ENCODE measurements at regions not wholly inside any gene's neighbourhood (a gene's known extent, or its start where the extent isn't known, plus 50 kb on each side); places are given as distances from the start of the nearest gene placed in this dataset.
"Not testable (repeated sequence)": the region's sequence is repeated elsewhere in the genome, so short reads cannot be mapped to it uniquely, and the experiment has no call there.

DNA sequence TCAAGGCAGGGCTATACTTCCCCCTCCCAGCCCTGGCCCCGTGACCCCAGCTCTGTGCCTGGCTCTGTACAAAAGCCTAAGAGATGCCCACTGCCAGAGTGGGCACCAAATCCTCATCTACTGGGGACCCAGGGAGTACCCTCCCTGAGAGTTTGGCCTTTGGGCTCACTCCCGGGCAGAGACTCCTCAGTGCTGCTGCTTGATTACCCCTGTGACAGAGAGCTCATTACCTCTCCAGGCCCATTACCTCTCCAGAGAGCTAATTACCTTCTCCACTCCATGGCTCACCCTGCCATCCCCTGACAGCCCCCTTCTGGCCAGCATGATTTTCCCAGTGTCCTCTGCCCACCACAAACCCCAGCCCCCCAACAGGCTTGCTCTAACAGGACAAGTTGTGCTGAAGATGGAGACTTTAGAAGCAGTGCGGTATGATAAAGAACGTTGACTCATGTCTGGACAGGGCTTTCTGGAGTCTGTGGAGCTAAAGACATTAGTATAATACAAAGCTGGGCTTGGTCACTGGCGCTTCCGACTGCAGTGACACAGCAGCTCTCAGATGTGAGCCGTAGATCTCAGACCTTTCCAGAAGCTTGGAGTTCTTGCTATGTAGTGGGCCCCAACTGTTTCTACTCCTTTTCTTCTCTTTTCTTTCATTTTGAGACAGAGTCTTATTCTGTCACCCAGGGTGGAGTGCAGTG, 111.3 kb upstream of the KCTD7 start:
- 87% methylated on average over 4 of the region's 7 CpGs for WGBS (ENCODE audit: insufficient coverage)
- H3K27me3 ChIP-seq (ENCODE audit: control insufficient read depth, insufficient read depth, low read length) = no peaks in the 10 kb centered on the region
- H3K36me3 ChIP-seq (ENCODE audit: control insufficient read depth, insufficient read depth, low read length) = no peaks in the 10 kb centered on the region
- H3K4me3 ChIP-seq (ENCODE audit: low read length) = no peak overlapping the region
- no peak overlapping the region for H3K27ac ChIP-seq (ENCODE audit: low read length)
- H3K9me3 ChIP-seq (replicated peaks; ENCODE audit: control insufficient read depth, low read depth, low read length) = no peaks in the 10 kb centered on the region
- DNase-seq = no peak
- H3K4me1 ChIP-seq (ENCODE audit: control insufficient read depth, insufficient read depth, low read length) = no peaks in the 10 kb centered on the region

DNA sequence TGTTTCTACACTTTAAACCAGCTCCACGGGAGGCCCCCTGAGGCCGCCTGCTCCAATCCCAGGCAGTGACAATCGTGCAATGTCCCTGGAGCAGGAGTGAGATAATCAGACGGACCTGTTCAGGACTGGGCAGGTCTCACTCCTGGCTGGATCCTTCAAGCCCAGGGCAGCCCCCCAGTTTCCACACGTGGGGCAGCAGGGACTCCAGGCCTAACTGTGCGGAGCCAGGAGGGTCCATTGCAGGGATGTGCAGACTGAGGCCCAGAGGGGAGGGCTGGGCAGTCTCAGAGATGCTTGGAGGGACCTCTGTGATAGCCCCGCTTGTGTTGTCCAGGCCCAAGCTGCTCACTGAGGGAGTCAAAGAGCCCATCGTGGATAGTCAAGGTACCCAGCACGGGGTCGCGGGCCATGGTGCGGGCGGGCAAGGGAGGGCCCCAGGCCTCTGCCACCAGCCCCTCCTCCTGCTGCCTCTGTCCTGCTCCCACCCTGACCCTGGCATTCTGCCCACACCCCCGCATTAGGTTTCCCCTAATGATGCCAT, 110.5 kb upstream of the KCTD7 start:
- no peaks in the 10 kb centered on the region for H3K27me3 ChIP-seq (ENCODE audit: control insufficient read depth, insufficient read depth, low read length)
- H3K36me3 ChIP-seq (ENCODE audit: control insufficient read depth, insufficient read depth, low read length) = no peaks in the 10 kb centered on the region
- H3K4me3 ChIP-seq (ENCODE audit: low read length) = no peak overlapping the region
- WGBS (ENCODE audit: insufficient coverage) = 72% methylated on average over 8 of the region's 14 CpGs
- no peaks in the 10 kb centered on the region for H3K9me3 ChIP-seq (replicated peaks; ENCODE audit: control insufficient read depth, low read depth, low read length)
- DNase-seq = no peak
- H3K4me1 ChIP-seq (ENCODE audit: control insufficient read depth, insufficient read depth, low read length) = no peaks in the 10 kb centered on the region
- no peak overlapping the region for H3K27ac ChIP-seq (ENCODE audit: low read length)

DNA sequence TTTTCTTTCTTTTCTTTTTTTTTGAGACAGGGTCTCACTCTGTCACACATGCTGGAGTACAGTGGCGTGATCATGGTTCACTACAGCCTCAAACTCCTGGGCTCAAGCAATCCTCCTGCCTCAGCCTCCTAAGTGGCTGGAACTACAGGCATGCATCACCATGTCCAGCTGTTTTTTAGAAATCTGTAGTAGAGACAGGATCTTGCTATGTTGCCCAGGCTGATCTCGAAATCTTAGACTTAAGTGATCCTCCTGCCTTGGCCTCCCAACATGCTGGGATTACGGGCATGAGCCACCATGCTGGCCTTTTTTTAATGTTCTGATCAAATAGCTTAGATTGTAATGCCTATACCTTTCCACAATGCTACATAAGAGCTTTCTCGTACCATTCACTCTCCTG, 107.0 kb upstream of the KCTD7 start:
- Histone ChIP-seq H3K4me1 (ENCODE audit: control insufficient read depth, insufficient read depth, low read length) (no peaks in the 10 kb centered on the region), H3K9me3 (replicated peaks; ENCODE audit: control insufficient read depth, low read depth, low read length) (no peaks in the 10 kb centered on the region), H3K27me3 (ENCODE audit: control insufficient read depth, insufficient read depth, low read length) (no peaks in the 10 kb centered on the region), H3K4me3 (ENCODE audit: low read length) (no peak overlapping the region), H3K36me3 (ENCODE audit: control insufficient read depth, insufficient read depth, low read length) (no peaks in the 10 kb centered on the region), H3K27ac (ENCODE audit: low read length) (no peak overlapping the region)
- no peak for DNase-seq
- 74% methylated on average over 2 of the region's 4 CpGs for WGBS (ENCODE audit: insufficient coverage)

DNA sequence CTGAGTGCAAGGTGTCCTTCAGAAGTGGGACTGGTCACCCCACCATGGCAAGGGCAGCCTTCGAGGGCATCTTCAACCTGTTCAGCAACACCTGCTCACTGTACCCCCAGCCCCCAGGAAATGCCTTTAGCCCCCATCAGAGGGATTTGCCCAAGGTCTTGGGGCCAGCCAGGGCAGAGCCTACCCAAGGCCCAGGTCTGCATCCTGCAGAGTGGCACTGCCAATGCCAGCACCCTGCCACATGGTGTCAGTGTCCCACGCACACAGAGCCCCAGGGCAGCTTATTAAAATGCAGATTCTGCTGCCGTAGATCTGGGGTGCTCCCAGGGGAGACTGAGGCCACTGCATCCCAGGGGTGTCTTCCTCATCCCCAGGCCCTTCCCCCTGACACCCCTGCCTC, 106.2 kb upstream of the KCTD7 start:
- 86% methylated on average over 2 of the region's 3 CpGs for WGBS (ENCODE audit: insufficient coverage)
- Histone ChIP-seq H3K36me3 (ENCODE audit: control insufficient read depth, insufficient read depth, low read length) (no peaks in the 10 kb centered on the region), H3K4me3 (ENCODE audit: low read length) (no peak overlapping the region), H3K9me3 (replicated peaks; ENCODE audit: control insufficient read depth, low read depth, low read length) (no peaks in the 10 kb centered on the region), H3K27ac (ENCODE audit: low read length) (no peak overlapping the region), H3K27me3 (ENCODE audit: control insufficient read depth, insufficient read depth, low read length) (no peaks in the 10 kb centered on the region), H3K4me1 (ENCODE audit: control insufficient read depth, insufficient read depth, low read length) (no peaks in the 10 kb centered on the region)
- no peak for DNase-seq

GRCh38 chr7:66523409-66523808, 105.3 kb upstream of the KCTD7 start:
- Histone ChIP-seq H3K27me3 (ENCODE audit: control insufficient read depth, insufficient read depth, low read length) (no peaks in the 10 kb centered on the region), H3K27ac (ENCODE audit: low read length) (no peak overlapping the region), H3K9me3 (replicated peaks; ENCODE audit: control insufficient read depth, low read depth, low read length) (no peaks in the 10 kb centered on the region), H3K36me3 (ENCODE audit: control insufficient read depth, insufficient read depth, low read length) (peaks cover 3% of the 10 kb centered on the region), H3K4me3 (ENCODE audit: low read length) (no peak overlapping the region), H3K4me1 (ENCODE audit: control insufficient read depth, insufficient read depth, low read length) (no peaks in the 10 kb centered on the region)
- no peak for DNase-seq
- no CpG with 5 or more reads among the region's 6 CpGs for WGBS (ENCODE audit: insufficient coverage)

- peaks cover 3% of the 10 kb centered on the region for H3K36me3 ChIP-seq (ENCODE audit: control insufficient read depth, insufficient read depth, low read length)
- DNase-seq = no peak
- H3K4me1 ChIP-seq (ENCODE audit: control insufficient read depth, insufficient read depth, low read length) = no peaks in the 10 kb centered on the region
- H3K27ac ChIP-seq (ENCODE audit: low read length) = no peak overlapping the region
- H3K27me3 ChIP-seq (ENCODE audit: control insufficient read depth, insufficient read depth, low read length) = no peaks in the 10 kb centered on the region
- no peak overlapping the region for H3K4me3 ChIP-seq (ENCODE audit: low read length)
- WGBS (ENCODE audit: insufficient coverage) = 86% methylated on average over 4 of the region's 5 CpGs
- H3K9me3 ChIP-seq (replicated peaks; ENCODE audit: control insufficient read depth, low read depth, low read length) = no peaks in the 10 kb centered on the region
These were observed 103.9 kb upstream of the KCTD7 start for GRCh38 chr7:66524738-66525137.

DNA sequence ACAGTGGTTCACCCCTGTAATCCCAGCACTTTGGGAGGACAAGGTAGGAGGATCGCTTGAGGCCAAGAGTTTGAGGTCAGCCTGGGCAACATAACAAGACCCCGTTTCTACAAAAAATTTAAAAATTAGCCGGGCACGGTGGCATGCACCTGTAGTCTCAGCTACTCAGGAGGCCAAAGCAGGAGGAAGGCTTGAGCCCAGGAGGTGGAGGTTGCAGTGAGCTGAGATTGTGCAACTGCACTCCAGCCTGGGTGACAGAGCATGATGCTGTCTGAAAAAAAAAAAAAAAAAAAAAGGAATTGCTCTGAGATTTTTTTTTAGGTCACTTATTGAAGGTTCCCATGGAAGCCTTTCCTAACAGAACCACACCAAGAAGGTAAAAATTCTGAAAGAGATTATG, 101.9 kb upstream of the KCTD7 start:
- H3K27ac ChIP-seq (ENCODE audit: low read length); DNase-seq; H3K9me3 ChIP-seq (replicated peaks; ENCODE audit: control insufficient read depth, low read depth, low read length); H3K27me3 ChIP-seq (ENCODE audit: control insufficient read depth, insufficient read depth, low read length); H3K4me1 ChIP-seq (ENCODE audit: control insufficient read depth, insufficient read depth, low read length); H3K4me3 ChIP-seq (ENCODE audit: low read length); H3K36me3 ChIP-seq (ENCODE audit: control insufficient read depth, insufficient read depth, low read length): not testable (repeated sequence)
- 94% methylated on average over 3 of the region's 4 CpGs for WGBS (ENCODE audit: insufficient coverage)

GRCh38 chr7:66528652-66529051, 100.0 kb upstream of the KCTD7 start:
- DNase-seq = no peak
- Histone ChIP-seq H3K27me3 (ENCODE audit: control insufficient read depth, insufficient read depth, low read length) (no peaks in the 10 kb centered on the region), H3K4me1 (ENCODE audit: control insufficient read depth, insufficient read depth, low read length) (no peaks in the 10 kb centered on the region), H3K4me3 (ENCODE audit: low read length) (no peak overlapping the region), H3K27ac (ENCODE audit: low read length) (no peak overlapping the region), H3K36me3 (ENCODE audit: control insufficient read depth, insufficient read depth, low read length) (peaks cover 3% of the 10 kb centered on the region), H3K9me3 (replicated peaks; ENCODE audit: control insufficient read depth, low read depth, low read length) (no peaks in the 10 kb centered on the region)
- 96% methylated on average over 3 of the region's 3 CpGs for WGBS (ENCODE audit: insufficient coverage)

- WGBS (ENCODE audit: insufficient coverage) = 86% methylated on average over 8 of the region's 16 CpGs
- Histone ChIP-seq H3K36me3 (ENCODE audit: control insufficient read depth, insufficient read depth, low read length) (peaks cover 3% of the 10 kb centered on the region), H3K27ac (ENCODE audit: low read length) (no peak overlapping the region), H3K4me3 (ENCODE audit: low read length) (no peak overlapping the region), H3K9me3 (replicated peaks; ENCODE audit: control insufficient read depth, low read depth, low read length) (no peaks in the 10 kb centered on the region), H3K27me3 (ENCODE audit: control insufficient read depth, insufficient read depth, low read length) (no peaks in the 10 kb centered on the region), H3K4me1 (ENCODE audit: control insufficient read depth, insufficient read depth, low read length) (no peaks in the 10 kb centered on the region)
- DNase-seq = no peak
These were observed 98.6 kb upstream of the KCTD7 start for GRCh38 chr7:66529883-66530610.

GRCh38 chr7:66535414-66536329, 93.0 kb upstream of the KCTD7 start:
- H3K27me3 ChIP-seq (ENCODE audit: control insufficient read depth, insufficient read depth, low read length) = no peaks in the 10 kb centered on the region
- H3K4me1 ChIP-seq (ENCODE audit: control insufficient read depth, insufficient read depth, low read length) = no peaks in the 10 kb centered on the region
- no peak for DNase-seq
- H3K27ac ChIP-seq (ENCODE audit: low read length) = no peak overlapping the region
- 96% methylated on average over 5 of the region's 15 CpGs for WGBS (ENCODE audit: insufficient coverage)
- H3K36me3 ChIP-seq (ENCODE audit: control insufficient read depth, insufficient read depth, low read length) = no peaks in the 10 kb centered on the region
- no peaks in the 10 kb centered on the region for H3K9me3 ChIP-seq (replicated peaks; ENCODE audit: control insufficient read depth, low read depth, low read length)
- no peak overlapping the region for H3K4me3 ChIP-seq (ENCODE audit: low read length)

Data from muscle of leg (tissue), 3 donors.